Endothelial cell (in vitro differentiated cells): ENCODE measurements at regions not wholly inside any gene's neighbourhood (a gene's known extent, or its start where the extent isn't known, plus 50 kb on each side); places are given as distances from the start of the nearest gene placed in this dataset.

Experiments used
- DNase-seq: peaks from one replicate; pipeline ENCODE4 v3.0.0; 2021; ENCODE audit warnings: low spot score
- H3K27ac Mint-ChIP-seq: one replicate; pipeline ENCODE4 v1.8.0; 2021; ENCODE audit warnings: mixed read lengths, inconsistent platforms; ENCODE audit not compliant: unreplicated experiment
- H3K27me3 Mint-ChIP-seq: one replicate; pipeline ENCODE4 v1.8.0; 2021; ENCODE audit warnings: mild to moderate bottlenecking, moderate library complexity, mixed read lengths, inconsistent platforms; ENCODE audit not compliant: unreplicated experiment
- H3K36me3 Mint-ChIP-seq: one replicate; pipeline ENCODE4 v1.8.0; 2021; ENCODE audit warnings: mild to moderate bottlenecking, low read depth, mixed read lengths, inconsistent platforms; ENCODE audit not compliant: unreplicated experiment
- H3K4me1 Mint-ChIP-seq: one replicate; pipeline ENCODE4 v1.8.0; 2021; ENCODE audit warnings: mild to moderate bottlenecking, mixed read lengths, inconsistent platforms; ENCODE audit not compliant: unreplicated experiment
- H3K4me3 Mint-ChIP-seq: one replicate; pipeline ENCODE4 v1.8.0; 2021; ENCODE audit warnings: mild to moderate bottlenecking, mixed read lengths, inconsistent platforms; ENCODE audit not compliant: unreplicated experiment
- H3K9me3 Mint-ChIP-seq: one replicate; pipeline ENCODE4 v1.8.0; 2021; ENCODE audit warnings: mixed read lengths, inconsistent platforms; ENCODE audit not compliant: unreplicated experiment
- TF ChIP-seq, protein P1 (sequence below): fragments of 200-600 bp; sonication (generic); IDR thresholded peaks from one replicate; pipeline ENCODE4 v1.5.0; 2021; ENCODE audit warnings: antibody characterized with exemption; ENCODE audit not compliant: unreplicated experiment

- no peaks in the 10 kb centered on the region for H3K4me1 Mint-ChIP-seq
- no peaks in the 10 kb centered on the region for H3K9me3 Mint-ChIP-seq
- no peak overlapping the region for H3K4me3 Mint-ChIP-seq
- peaks cover 1% of the 10 kb centered on the region for H3K27me3 Mint-ChIP-seq
- no peak overlapping the region for H3K27ac Mint-ChIP-seq
- no peaks in the 10 kb centered on the region for H3K36me3 Mint-ChIP-seq
- no peak for DNase-seq
- TF ChIP-seq, protein P1, sequence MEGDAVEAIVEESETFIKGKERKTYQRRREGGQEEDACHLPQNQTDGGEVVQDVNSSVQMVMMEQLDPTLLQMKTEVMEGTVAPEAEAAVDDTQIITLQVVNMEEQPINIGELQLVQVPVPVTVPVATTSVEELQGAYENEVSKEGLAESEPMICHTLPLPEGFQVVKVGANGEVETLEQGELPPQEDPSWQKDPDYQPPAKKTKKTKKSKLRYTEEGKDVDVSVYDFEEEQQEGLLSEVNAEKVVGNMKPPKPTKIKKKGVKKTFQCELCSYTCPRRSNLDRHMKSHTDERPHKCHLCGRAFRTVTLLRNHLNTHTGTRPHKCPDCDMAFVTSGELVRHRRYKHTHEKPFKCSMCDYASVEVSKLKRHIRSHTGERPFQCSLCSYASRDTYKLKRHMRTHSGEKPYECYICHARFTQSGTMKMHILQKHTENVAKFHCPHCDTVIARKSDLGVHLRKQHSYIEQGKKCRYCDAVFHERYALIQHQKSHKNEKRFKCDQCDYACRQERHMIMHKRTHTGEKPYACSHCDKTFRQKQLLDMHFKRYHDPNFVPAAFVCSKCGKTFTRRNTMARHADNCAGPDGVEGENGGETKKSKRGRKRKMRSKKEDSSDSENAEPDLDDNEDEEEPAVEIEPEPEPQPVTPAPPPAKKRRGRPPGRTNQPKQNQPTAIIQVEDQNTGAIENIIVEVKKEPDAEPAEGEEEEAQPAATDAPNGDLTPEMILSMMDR: no peak
These were observed 471.6 kb downstream of the PCDH20 start for GRCh38 chr13:60944016-60944415.

DNA sequence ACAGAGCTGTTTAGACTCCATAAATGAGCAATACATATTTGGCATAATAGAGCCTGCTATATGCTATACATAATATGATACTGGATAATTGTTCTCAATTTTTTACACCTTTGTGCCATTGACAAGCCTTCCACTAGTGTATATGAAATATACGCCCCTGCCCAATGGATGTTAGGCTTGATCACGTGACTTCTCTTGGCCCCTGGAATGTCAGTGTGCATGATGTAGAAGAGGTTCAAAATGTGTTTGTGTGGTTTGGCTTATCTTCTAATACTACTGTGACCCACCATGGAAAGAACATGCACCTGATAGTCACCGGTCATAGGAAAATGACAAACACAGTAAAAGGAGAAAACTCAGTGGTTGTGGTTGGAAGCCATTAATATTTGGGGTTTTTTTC lies 479.4 kb downstream of the PCDH20 start:
- H3K27me3 Mint-ChIP-seq: peaks cover 1% of the 10 kb centered on the region
- H3K36me3 Mint-ChIP-seq: no peaks in the 10 kb centered on the region
- no peak overlapping the region for H3K27ac Mint-ChIP-seq
- no peak for DNase-seq
- no peaks in the 10 kb centered on the region for H3K4me1 Mint-ChIP-seq
- no peaks in the 10 kb centered on the region for H3K9me3 Mint-ChIP-seq
- TF ChIP-seq, protein P1: no peak
- H3K4me3 Mint-ChIP-seq: no peak overlapping the region

- Mint-ChIP-seq H3K4me1 (no peaks in the 10 kb centered on the region), H3K36me3 (no peaks in the 10 kb centered on the region), H3K27me3 (no peaks in the 10 kb centered on the region), H3K9me3 (no peaks in the 10 kb centered on the region), H3K27ac (no peak overlapping the region), H3K4me3 (no peak overlapping the region)
- TF ChIP-seq, protein P1: no peak
- no peak for DNase-seq
These were observed 482.0 kb downstream of the PCDH20 start for GRCh38 chr13:60933638-60934037.

- Mint-ChIP-seq H3K36me3 (no peaks in the 10 kb centered on the region), H3K4me1 (no peaks in the 10 kb centered on the region), H3K27ac (no peak overlapping the region), H3K9me3 (no peaks in the 10 kb centered on the region), H3K27me3 (no peaks in the 10 kb centered on the region), H3K4me3 (no peak overlapping the region)
- TF ChIP-seq, protein P1: no peak
- DNase-seq: no peak
These were observed 483.6 kb downstream of the PCDH20 start for GRCh38 chr13:60931858-60932546.

DNA sequence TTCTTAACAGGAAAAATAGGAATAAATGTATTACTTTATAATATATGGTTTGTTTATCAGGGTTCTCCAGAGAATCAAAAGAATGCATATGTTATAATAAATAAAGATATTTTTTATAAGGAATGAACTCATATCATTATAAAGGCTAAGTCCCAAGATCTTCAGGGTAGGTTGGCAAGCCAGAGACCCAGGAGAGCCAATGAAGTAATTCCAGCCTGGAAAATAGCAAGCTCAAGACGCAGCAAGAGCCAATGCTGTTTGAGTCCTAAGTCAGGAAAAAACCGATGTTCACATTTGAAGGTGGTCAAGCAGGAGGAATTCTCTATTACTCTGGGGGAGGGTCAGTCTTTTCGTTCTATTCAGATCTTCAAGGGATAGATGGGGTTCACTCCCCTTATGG lies 490.0 kb downstream of the PCDH20 start:
- H3K36me3 Mint-ChIP-seq: no peaks in the 10 kb centered on the region
- no peaks in the 10 kb centered on the region for H3K27me3 Mint-ChIP-seq
- TF ChIP-seq, protein P1: no peak
- H3K4me1 Mint-ChIP-seq: no peaks in the 10 kb centered on the region
- no peak overlapping the region for H3K27ac Mint-ChIP-seq
- H3K4me3 Mint-ChIP-seq: no peak overlapping the region
- DNase-seq: no peak
- H3K9me3 Mint-ChIP-seq: no peaks in the 10 kb centered on the region
